GM13976 (cell line): ENCODE measurements at regions not wholly inside any gene's neighbourhood (a gene's known extent, or its start where the extent isn't known, plus 50 kb on each side); places are given as distances from the start of the nearest gene placed in this dataset.

Experiments used
- DNase-seq: peaks from one replicate; pipeline ENCODE4 v3.0.0; 2012; ENCODE audit warnings: low spot score
- in situ Hi-C: fragments of 300-500 bp; cut with MboI; formaldehyde crosslinking; loops from one replicate; pipeline ENCODE4 v1.12.0; 2022; ENCODE audit warnings: low sequenced_read_pairs, mixed read lengths, inconsistent platforms; ENCODE audit not compliant: unreplicated experiment
- TF ChIP-seq, protein P1 (sequence below): IDR thresholded peaks from 2 replicates; pipeline ENCODE4 v1.5.1; 2012; ENCODE audit warnings: borderline replicate concordance, mild to moderate bottlenecking; ENCODE audit not compliant: insufficient read depth; ENCODE audit errors: extremely low read depth, missing control alignments, control extremely low read depth

- in situ Hi-C loops: no loop called here
- DNase-seq: no peak
- TF ChIP-seq, protein P1, sequence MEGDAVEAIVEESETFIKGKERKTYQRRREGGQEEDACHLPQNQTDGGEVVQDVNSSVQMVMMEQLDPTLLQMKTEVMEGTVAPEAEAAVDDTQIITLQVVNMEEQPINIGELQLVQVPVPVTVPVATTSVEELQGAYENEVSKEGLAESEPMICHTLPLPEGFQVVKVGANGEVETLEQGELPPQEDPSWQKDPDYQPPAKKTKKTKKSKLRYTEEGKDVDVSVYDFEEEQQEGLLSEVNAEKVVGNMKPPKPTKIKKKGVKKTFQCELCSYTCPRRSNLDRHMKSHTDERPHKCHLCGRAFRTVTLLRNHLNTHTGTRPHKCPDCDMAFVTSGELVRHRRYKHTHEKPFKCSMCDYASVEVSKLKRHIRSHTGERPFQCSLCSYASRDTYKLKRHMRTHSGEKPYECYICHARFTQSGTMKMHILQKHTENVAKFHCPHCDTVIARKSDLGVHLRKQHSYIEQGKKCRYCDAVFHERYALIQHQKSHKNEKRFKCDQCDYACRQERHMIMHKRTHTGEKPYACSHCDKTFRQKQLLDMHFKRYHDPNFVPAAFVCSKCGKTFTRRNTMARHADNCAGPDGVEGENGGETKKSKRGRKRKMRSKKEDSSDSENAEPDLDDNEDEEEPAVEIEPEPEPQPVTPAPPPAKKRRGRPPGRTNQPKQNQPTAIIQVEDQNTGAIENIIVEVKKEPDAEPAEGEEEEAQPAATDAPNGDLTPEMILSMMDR: no peak
Observed at GRCh38 chr5:161051920-161052500, 200.0 kb upstream of the ATP10B start.

- in situ Hi-C loops: no loop called here
- TF ChIP-seq, protein P1: no peak
- no peak for DNase-seq
Observed at GRCh38 chr5:161047024-161047423, 195.0 kb upstream of the ATP10B start.

DNA sequence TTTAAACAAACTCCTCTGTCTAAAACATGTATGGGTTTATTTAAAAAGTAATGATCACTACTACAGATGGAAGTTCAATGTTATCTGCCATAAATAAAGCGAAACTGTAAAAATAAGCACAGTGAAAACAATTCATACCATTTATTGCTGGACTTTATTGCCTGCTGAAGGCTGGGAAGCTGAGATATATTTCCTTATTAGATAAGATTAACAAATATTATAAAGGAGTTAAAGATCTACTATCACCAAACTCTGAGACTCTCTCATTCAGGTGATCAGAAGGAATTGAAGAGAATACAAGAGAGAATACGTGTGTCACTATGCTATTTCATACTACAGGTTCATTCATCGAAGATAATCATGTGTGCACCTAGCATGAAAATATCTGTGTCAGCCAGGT, 190.9 kb upstream of the ATP10B start:
- in situ Hi-C loops: no loop called here
- TF ChIP-seq, protein P1: no peak

DNA sequence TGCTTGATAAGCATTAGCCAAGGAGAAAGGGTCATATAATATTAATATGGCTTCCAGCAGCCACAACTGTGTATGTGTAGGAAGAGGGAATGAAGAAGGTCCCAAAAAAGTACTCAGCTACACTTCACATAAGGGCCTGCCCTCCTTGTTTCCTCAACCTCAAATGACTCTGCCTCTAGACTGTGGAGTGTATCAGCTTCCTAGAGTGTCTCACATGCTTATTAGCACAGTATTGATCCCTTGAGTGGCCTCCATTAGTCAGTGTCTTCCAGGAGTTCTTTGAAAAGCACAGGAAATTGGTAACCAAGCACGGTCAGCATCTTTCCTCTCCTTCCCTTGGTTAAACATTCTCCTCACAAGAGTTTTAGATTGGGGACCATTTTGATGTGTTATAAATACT, 190.4 kb upstream of the ATP10B start:
- in situ Hi-C loops: no loop called here
- TF ChIP-seq, protein P1: no peak
- DNase-seq: no peak

More for the DNA sequence above, 190.9 kb upstream of the ATP10B start:
- no peak for DNase-seq

DNA sequence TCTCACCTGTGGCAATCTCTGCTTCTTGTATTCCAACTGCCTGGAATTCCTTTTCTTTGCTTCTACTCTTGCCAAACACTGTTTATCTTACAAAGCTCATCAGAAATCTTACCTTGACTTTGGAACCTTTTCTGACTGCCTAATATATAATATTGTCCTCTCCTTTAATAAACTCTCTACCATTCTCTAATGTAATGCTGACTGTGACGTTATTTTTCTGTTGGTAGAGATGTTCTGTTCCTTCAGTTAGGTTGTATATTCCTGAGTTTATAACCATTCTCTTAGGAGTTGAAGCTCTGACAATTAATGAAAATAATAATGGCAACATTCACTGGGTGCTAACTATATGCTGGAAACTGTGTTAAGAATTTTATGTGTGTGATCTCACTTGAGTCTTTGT, 188.8 kb upstream of the ATP10B start:
- DNase-seq: no peak
- in situ Hi-C loops: no loop called here
- TF ChIP-seq, protein P1: no peak

- TF ChIP-seq, protein P1: no peak
- no peak for DNase-seq
- in situ Hi-C loops: no loop called here
Observed at GRCh38 chr5:161036296-161036695, 184.3 kb upstream of the ATP10B start.
